GM23338 (cell line): ENCODE measurements at regions not wholly inside any gene's neighbourhood (a gene's known extent, or its start where the extent isn't known, plus 50 kb on each side); places are given as distances from the start of the nearest gene placed in this dataset.

Experiments used
- ATAC-seq: fragments of 200-7000 bp; cut with Tn5 transposase; 3 replicates; pipeline ENCODE4 v1.9.1; 2020
- DNase-seq: peaks from one replicate; pipeline ENCODE4 v3.0.0-alpha.2; 2015; ENCODE audit warnings: low spot score
- H2AFZ ChIP-seq: fragments of 200-600 bp; sonication (generic); 2 replicates; pipeline ENCODE4 v1.8.0; 2016; ENCODE audit warnings: antibody characterized with exemption, mild to moderate bottlenecking, moderate library complexity
- H3F3A ChIP-seq: fragments of 200-600 bp; sonication (generic); replicated peaks from 2 replicates; pipeline ENCODE4 v1.8.0; 2017; ENCODE audit warnings: antibody characterized with exemption, mixed run types, low read depth
- H3K27ac ChIP-seq: fragments of 200-600 bp; sonication (generic); 2 replicates; pipeline ENCODE4 v1.6.1; 2016; ENCODE audit warnings: low read depth
- H3K27me3 ChIP-seq: fragments of 200-600 bp; sonication (generic); 2 replicates; pipeline ENCODE4 v1.8.0; 2016; ENCODE audit warnings: mild to moderate bottlenecking, mixed run types, moderate library complexity; ENCODE audit not compliant: insufficient read depth
- H3K36me3 ChIP-seq: fragments of 200-600 bp; sonication (generic); 2 replicates; pipeline ENCODE4 v1.8.0; 2016; ENCODE audit warnings: mild to moderate bottlenecking; ENCODE audit not compliant: insufficient read depth
- H3K4me1 ChIP-seq: fragments of 200-600 bp; sonication (generic); 2 replicates; pipeline ENCODE4 v1.8.0; 2016; ENCODE audit warnings: mild to moderate bottlenecking, moderate library complexity; ENCODE audit not compliant: insufficient read depth
- H3K4me2 ChIP-seq: fragments of 200-600 bp; sonication (generic); 2 replicates; pipeline ENCODE4 v1.7.1; 2017; ENCODE audit warnings: mixed run types
- H3K4me3 ChIP-seq: fragments of 200-600 bp; sonication (generic); 2 replicates; pipeline ENCODE4 v1.6.1; 2016; ENCODE audit warnings: mixed run types
- H3K79me2 ChIP-seq: fragments of 200-600 bp; sonication (generic); replicated peaks from 2 replicates; pipeline ENCODE4 v1.8.0; 2017; ENCODE audit warnings: mild to moderate bottlenecking; ENCODE audit not compliant: insufficient read depth
- H3K9me2 ChIP-seq: fragments of 200-600 bp; sonication (generic); 2 replicates; pipeline ENCODE4 v1.8.0; 2017; ENCODE audit not compliant: insufficient read depth
- H4K20me1 ChIP-seq: fragments of 200-600 bp; sonication (generic); replicated peaks from 2 replicates; pipeline ENCODE4 v1.8.0; 2017; ENCODE audit warnings: mild to moderate bottlenecking; ENCODE audit not compliant: insufficient read depth
- H3K27ac Mint-ChIP-seq: 2 replicates; pipeline ENCODE4 v1.8.0; 2020; ENCODE audit warnings: inconsistent platforms, mild to moderate bottlenecking, moderate library complexity, mixed read lengths
- H3K27me3 Mint-ChIP-seq: 3 replicates; pipeline ENCODE4 v1.8.0; 2022; ENCODE audit warnings: low read depth, mild to moderate bottlenecking, moderate library complexity, mixed read lengths, inconsistent platforms; ENCODE audit not compliant: insufficient read depth, poor library complexity
- H3K36me3 Mint-ChIP-seq: 3 replicates; pipeline ENCODE4 v1.8.0; 2021; ENCODE audit warnings: low read depth, mild to moderate bottlenecking, inconsistent platforms, moderate library complexity, mixed read lengths
- H3K4me1 Mint-ChIP-seq: 3 replicates; pipeline ENCODE4 v1.8.0; 2020; ENCODE audit warnings: mild to moderate bottlenecking, inconsistent platforms, mixed read lengths
- H3K4me3 Mint-ChIP-seq: 3 replicates; pipeline ENCODE4 v1.8.0; 2021; ENCODE audit warnings: moderate library complexity, mild to moderate bottlenecking, inconsistent platforms, mixed read lengths
- H3K9me3 Mint-ChIP-seq: 3 replicates; pipeline ENCODE4 v1.8.0; 2020; ENCODE audit warnings: moderate library complexity, mild to moderate bottlenecking, inconsistent platforms, mixed read lengths
- CREB1 ChIP-seq: fragments of 250-450 bp; sonication (Bioruptor Pico); IDR thresholded peaks from 2 replicates; pipeline ENCODE4 v1.5.0; 2020; ENCODE audit warnings: low read depth, mild to moderate bottlenecking, moderate library complexity
- EZH2 ChIP-seq: fragments of 200-600 bp; sonication (generic); IDR thresholded peaks from one replicate; pipeline ENCODE4 v1.8.0; 2017; ENCODE audit warnings: antibody characterized with exemption, mild to moderate bottlenecking, low read depth; ENCODE audit not compliant: unreplicated experiment
- EZH2phosphoT487 ChIP-seq: fragments of 200-600 bp; sonication (generic); IDR thresholded peaks from one replicate; pipeline ENCODE4 v1.8.1; 2018; ENCODE audit warnings: antibody characterized with exemption; ENCODE audit not compliant: unreplicated experiment
- JUNB ChIP-seq: IDR thresholded peaks from one replicate; pipeline ENCODE4 v1.6.1; 2016; ENCODE audit warnings: antibody characterized with exemption; ENCODE audit not compliant: unreplicated experiment
- NANOG ChIP-seq: IDR thresholded peaks from 2 replicates; pipeline ENCODE4 v1.6.1; 2016; ENCODE audit warnings: antibody characterized with exemption, borderline replicate concordance
- POLR2AphosphoS5 ChIP-seq: IDR thresholded peaks from 2 replicates; pipeline ENCODE4 v1.6.1; 2016; ENCODE audit warnings: antibody characterized with exemption, low read depth
- STAT1 ChIP-seq: IDR thresholded peaks from one replicate; pipeline ENCODE4 v1.6.1; 2016; ENCODE audit warnings: antibody characterized with exemption; ENCODE audit not compliant: unreplicated experiment
- ZNF114 ChIP-seq: fragments of 250-450 bp; sonication (Bioruptor Pico); IDR thresholded peaks from 2 replicates; pipeline ENCODE4 v1.5.0; 2020; ENCODE audit warnings: mild to moderate bottlenecking, moderate library complexity
- ZNF331 ChIP-seq: fragments of 250-450 bp; sonication (Bioruptor Pico); IDR thresholded peaks from 2 replicates; pipeline ENCODE4 v1.5.0; 2020; ENCODE audit warnings: low read depth, mild to moderate bottlenecking, moderate library complexity
- ZNF462 ChIP-seq: fragments of 250-450 bp; sonication (Bioruptor Pico); IDR thresholded peaks from 2 replicates; pipeline ENCODE4 v1.5.0; 2020; ENCODE audit warnings: mild to moderate bottlenecking, moderate library complexity
- TF ChIP-seq, protein P1 (sequence below): IDR thresholded peaks from 2 replicates; pipeline ENCODE4 v1.6.1; 2016; ENCODE audit warnings: antibody characterized with exemption
- TF ChIP-seq, protein P2 (sequence below): IDR thresholded peaks from one replicate; pipeline ENCODE4 v1.6.1; 2018; ENCODE audit warnings: antibody characterized with exemption; ENCODE audit not compliant: unreplicated experiment
- TF ChIP-seq, protein P3 (sequence below), 2 experiments: fragments of 200-600 bp in 1 of 2; sonication (generic) in 1 of 2; conservative IDR thresholded peaks; 2 replicates each; pipeline versions ENCODE4 v1.5.1 to v1.6.1; 2016 to 2017; ENCODE audit warnings: antibody characterized with exemption in 2 of 2, low read depth in 2 of 2, mild to moderate bottlenecking in 2 of 2, moderate library complexity in 1 of 2

GRCh38 chr5:171654881-171655280, 130.7 kb upstream of the SMIM23 start:
- H4K20me1 ChIP-seq = no peaks in the 10 kb centered on the region
- H3K27ac ChIP-seq = no peak overlapping the region
- no peaks in the 10 kb centered on the region for H3K36me3 ChIP-seq
- no peaks in the 10 kb centered on the region for H3F3A ChIP-seq
- Mint-ChIP-seq H3K27me3 (peaks cover 4% of the 10 kb centered on the region), H3K27ac (no peak overlapping the region), H3K9me3 (peaks cover 8% of the 10 kb centered on the region; the same call in 2 of the 3 replicates), H3K4me3 (no peak overlapping the region), H3K36me3 (0 out of 3 replicates have a peak, but pooled peaks cover 2% of the 10 kb centered on the region), H3K4me1 (peaks cover 4% of the 10 kb centered on the region; the same call in 2 of the 3 replicates)
- H3K4me3 ChIP-seq = no peak overlapping the region
- no peaks in the 10 kb centered on the region for H3K79me2 ChIP-seq
- no peak overlapping the region for H2AFZ ChIP-seq
- DNase-seq (no peak), ATAC-seq (no peak)
- H3K27me3 ChIP-seq = no peaks in the 10 kb centered on the region
- no peak for TF ChIP-seq EZH2phosphoT487
- no peak for TF ChIP-seq ZNF462 (CRISPR knock-in tag)
- no peak for TF ChIP-seq ZNF331
- no peak for TF ChIP-seq ZNF114 (CRISPR knock-in tag)
- no peak for TF ChIP-seq CREB1 (CRISPR knock-in tag)
- TF ChIP-seq, protein P1, sequence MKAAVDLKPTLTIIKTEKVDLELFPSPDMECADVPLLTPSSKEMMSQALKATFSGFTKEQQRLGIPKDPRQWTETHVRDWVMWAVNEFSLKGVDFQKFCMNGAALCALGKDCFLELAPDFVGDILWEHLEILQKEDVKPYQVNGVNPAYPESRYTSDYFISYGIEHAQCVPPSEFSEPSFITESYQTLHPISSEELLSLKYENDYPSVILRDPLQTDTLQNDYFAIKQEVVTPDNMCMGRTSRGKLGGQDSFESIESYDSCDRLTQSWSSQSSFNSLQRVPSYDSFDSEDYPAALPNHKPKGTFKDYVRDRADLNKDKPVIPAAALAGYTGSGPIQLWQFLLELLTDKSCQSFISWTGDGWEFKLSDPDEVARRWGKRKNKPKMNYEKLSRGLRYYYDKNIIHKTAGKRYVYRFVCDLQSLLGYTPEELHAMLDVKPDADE = no peak
- no peak for TF ChIP-seq POLR2AphosphoS5
- TF ChIP-seq JUNB = no peak
- no peak for TF ChIP-seq NANOG
- no peak for TF ChIP-seq EZH2
- TF ChIP-seq, protein P2, sequence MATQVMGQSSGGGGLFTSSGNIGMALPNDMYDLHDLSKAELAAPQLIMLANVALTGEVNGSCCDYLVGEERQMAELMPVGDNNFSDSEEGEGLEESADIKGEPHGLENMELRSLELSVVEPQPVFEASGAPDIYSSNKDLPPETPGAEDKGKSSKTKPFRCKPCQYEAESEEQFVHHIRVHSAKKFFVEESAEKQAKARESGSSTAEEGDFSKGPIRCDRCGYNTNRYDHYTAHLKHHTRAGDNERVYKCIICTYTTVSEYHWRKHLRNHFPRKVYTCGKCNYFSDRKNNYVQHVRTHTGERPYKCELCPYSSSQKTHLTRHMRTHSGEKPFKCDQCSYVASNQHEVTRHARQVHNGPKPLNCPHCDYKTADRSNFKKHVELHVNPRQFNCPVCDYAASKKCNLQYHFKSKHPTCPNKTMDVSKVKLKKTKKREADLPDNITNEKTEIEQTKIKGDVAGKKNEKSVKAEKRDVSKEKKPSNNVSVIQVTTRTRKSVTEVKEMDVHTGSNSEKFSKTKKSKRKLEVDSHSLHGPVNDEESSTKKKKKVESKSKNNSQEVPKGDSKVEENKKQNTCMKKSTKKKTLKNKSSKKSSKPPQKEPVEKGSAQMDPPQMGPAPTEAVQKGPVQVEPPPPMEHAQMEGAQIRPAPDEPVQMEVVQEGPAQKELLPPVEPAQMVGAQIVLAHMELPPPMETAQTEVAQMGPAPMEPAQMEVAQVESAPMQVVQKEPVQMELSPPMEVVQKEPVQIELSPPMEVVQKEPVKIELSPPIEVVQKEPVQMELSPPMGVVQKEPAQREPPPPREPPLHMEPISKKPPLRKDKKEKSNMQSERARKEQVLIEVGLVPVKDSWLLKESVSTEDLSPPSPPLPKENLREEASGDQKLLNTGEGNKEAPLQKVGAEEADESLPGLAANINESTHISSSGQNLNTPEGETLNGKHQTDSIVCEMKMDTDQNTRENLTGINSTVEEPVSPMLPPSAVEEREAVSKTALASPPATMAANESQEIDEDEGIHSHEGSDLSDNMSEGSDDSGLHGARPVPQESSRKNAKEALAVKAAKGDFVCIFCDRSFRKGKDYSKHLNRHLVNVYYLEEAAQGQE = no peak
- TF ChIP-seq, protein P3, sequence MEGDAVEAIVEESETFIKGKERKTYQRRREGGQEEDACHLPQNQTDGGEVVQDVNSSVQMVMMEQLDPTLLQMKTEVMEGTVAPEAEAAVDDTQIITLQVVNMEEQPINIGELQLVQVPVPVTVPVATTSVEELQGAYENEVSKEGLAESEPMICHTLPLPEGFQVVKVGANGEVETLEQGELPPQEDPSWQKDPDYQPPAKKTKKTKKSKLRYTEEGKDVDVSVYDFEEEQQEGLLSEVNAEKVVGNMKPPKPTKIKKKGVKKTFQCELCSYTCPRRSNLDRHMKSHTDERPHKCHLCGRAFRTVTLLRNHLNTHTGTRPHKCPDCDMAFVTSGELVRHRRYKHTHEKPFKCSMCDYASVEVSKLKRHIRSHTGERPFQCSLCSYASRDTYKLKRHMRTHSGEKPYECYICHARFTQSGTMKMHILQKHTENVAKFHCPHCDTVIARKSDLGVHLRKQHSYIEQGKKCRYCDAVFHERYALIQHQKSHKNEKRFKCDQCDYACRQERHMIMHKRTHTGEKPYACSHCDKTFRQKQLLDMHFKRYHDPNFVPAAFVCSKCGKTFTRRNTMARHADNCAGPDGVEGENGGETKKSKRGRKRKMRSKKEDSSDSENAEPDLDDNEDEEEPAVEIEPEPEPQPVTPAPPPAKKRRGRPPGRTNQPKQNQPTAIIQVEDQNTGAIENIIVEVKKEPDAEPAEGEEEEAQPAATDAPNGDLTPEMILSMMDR (conservative IDR thresholded peaks at IDR 0.05; ENCODE audit: low read depth in 2 of 2) = no peak
- TF ChIP-seq STAT1 = no peak
- no peak overlapping the region for H3K4me2 ChIP-seq
- no peaks in the 10 kb centered on the region for H3K4me1 ChIP-seq
- no peaks in the 10 kb centered on the region for H3K9me2 ChIP-seq
